SK-N-SH (cell line): ENCODE measurements at regions not wholly inside any gene's neighbourhood (a gene's known extent, or its start where the extent isn't known, plus 50 kb on each side); places are given as distances from the start of the nearest gene placed in this dataset.

Experiments
- MEF2A ChIP-seq: IDR thresholded peaks from 2 replicates; pipeline ENCODE4 v1.4.0; 2012; ENCODE audit warnings: low read depth, borderline replicate concordance
- NRF1 ChIP-seq: IDR thresholded peaks from 2 replicates; pipeline ENCODE4 v1.6.1; 2012; ENCODE audit warnings: low read depth, mild to moderate bottlenecking, low read length
- RAD21 ChIP-seq: IDR thresholded peaks from 2 replicates; pipeline ENCODE4 v1.6.1; 2012; ENCODE audit warnings: mild to moderate bottlenecking, low read length
- TF ChIP-seq, protein P1 (sequence below): fragments of 200-600 bp; sonication (generic); IDR thresholded peaks from 2 replicates; pipeline ENCODE4 v1.6.1; 2017; ENCODE audit warnings: antibody characterized with exemption, mild to moderate bottlenecking, moderate library complexity
- TF ChIP-seq, protein P2 (sequence below): IDR thresholded peaks from 2 replicates; pipeline ENCODE4; 2012
- TF ChIP-seq, protein P3 (sequence below): fragments of 150-350 bp; IDR thresholded peaks from 2 replicates; pipeline ENCODE4 v1.6.1; 2017; ENCODE audit warnings: antibody characterized with exemption, low read length, low read depth, borderline replicate concordance

DNA sequence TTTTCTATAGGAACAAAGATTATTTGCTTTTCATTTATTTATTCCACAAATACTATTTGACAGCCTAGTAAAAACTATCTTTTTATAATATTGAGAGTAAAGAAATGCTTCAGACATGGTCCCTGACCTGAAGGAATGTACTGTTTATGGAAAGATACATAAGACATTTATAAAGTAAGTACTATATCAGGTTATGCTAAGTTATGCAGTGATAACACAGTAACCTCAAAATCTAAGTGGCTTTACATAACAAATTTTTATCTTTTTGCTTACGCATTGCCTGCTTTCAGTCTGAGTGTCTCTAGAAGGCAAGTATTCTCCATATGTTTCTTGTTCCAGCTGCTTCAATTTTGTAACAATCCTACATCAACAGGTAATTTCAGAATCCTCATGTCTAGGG, 694.0 kb downstream of the SQOR start:
- TF ChIP-seq MEF2A: no peak
- TF ChIP-seq, protein P1, sequence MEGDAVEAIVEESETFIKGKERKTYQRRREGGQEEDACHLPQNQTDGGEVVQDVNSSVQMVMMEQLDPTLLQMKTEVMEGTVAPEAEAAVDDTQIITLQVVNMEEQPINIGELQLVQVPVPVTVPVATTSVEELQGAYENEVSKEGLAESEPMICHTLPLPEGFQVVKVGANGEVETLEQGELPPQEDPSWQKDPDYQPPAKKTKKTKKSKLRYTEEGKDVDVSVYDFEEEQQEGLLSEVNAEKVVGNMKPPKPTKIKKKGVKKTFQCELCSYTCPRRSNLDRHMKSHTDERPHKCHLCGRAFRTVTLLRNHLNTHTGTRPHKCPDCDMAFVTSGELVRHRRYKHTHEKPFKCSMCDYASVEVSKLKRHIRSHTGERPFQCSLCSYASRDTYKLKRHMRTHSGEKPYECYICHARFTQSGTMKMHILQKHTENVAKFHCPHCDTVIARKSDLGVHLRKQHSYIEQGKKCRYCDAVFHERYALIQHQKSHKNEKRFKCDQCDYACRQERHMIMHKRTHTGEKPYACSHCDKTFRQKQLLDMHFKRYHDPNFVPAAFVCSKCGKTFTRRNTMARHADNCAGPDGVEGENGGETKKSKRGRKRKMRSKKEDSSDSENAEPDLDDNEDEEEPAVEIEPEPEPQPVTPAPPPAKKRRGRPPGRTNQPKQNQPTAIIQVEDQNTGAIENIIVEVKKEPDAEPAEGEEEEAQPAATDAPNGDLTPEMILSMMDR: no peak
- TF ChIP-seq, protein P2, sequence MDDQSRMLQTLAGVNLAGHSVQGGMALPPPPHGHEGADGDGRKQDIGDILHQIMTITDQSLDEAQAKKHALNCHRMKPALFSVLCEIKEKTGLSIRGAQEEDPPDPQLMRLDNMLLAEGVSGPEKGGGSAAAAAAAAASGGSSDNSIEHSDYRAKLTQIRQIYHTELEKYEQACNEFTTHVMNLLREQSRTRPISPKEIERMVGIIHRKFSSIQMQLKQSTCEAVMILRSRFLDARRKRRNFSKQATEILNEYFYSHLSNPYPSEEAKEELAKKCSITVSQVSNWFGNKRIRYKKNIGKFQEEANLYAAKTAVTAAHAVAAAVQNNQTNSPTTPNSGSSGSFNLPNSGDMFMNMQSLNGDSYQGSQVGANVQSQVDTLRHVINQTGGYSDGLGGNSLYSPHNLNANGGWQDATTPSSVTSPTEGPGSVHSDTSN: no peak
- no peak for TF ChIP-seq RAD21
- TF ChIP-seq, protein P3, sequence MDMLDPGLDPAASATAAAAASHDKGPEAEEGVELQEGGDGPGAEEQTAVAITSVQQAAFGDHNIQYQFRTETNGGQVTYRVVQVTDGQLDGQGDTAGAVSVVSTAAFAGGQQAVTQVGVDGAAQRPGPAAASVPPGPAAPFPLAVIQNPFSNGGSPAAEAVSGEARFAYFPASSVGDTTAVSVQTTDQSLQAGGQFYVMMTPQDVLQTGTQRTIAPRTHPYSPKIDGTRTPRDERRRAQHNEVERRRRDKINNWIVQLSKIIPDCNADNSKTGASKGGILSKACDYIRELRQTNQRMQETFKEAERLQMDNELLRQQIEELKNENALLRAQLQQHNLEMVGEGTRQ: no peak
- no peak for TF ChIP-seq NRF1
